ENCODE measurements at regions not wholly inside any gene's neighbourhood (a gene's known extent, or its start where the extent isn't known, plus 50 kb on each side); places are given as distances from the start of the nearest gene placed in this dataset.

DNA sequence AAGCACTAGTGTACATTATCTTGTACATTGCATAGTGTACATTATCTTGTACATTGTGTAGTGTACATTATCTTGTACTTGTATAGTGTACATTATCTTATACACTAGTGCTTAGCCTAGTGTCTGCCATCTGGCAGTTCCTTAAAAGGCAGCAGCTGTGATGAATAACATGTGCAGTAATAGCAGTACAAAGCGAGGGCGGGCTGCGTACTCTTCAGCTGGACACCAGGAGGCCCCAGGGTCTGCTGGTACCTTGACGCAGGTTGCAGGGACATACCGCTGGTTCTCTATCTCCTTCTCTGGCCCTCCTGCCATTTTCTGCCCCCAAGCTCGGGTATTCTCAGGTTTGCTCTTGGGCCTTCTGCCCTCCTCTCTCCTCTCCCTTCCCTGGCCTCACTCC, 149.6 kb downstream of the SEC16B start:
- TF ChIP-seq, protein P1, sequence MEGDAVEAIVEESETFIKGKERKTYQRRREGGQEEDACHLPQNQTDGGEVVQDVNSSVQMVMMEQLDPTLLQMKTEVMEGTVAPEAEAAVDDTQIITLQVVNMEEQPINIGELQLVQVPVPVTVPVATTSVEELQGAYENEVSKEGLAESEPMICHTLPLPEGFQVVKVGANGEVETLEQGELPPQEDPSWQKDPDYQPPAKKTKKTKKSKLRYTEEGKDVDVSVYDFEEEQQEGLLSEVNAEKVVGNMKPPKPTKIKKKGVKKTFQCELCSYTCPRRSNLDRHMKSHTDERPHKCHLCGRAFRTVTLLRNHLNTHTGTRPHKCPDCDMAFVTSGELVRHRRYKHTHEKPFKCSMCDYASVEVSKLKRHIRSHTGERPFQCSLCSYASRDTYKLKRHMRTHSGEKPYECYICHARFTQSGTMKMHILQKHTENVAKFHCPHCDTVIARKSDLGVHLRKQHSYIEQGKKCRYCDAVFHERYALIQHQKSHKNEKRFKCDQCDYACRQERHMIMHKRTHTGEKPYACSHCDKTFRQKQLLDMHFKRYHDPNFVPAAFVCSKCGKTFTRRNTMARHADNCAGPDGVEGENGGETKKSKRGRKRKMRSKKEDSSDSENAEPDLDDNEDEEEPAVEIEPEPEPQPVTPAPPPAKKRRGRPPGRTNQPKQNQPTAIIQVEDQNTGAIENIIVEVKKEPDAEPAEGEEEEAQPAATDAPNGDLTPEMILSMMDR (IDR thresholded peaks at IDR 0.05): no peak
- no peak for TF ChIP-seq POLR2AphosphoS5 (IDR thresholded peaks at IDR 0.05)
- TF ChIP-seq POLR2A (IDR thresholded peaks at IDR 0.05): no peak
